Ectodermal cell (in vitro differentiated cells): ENCODE measurements at regions not wholly inside any gene's neighbourhood (a gene's known extent, or its start where the extent isn't known, plus 50 kb on each side); places are given as distances from the start of the nearest gene placed in this dataset.

Experiments
- H3K27ac ChIP-seq: 2 replicates; pipeline ENCODE4 v1.7.0; 2013; ENCODE audit warnings: mild to moderate bottlenecking, low read depth, low read length; ENCODE audit not compliant: insufficient read depth, poor library complexity, severe bottlenecking
- H3K27me3 ChIP-seq: 2 replicates; pipeline ENCODE4 v1.7.0; 2013; ENCODE audit warnings: mild to moderate bottlenecking, low read length; ENCODE audit not compliant: insufficient read depth, control insufficient read depth, poor library complexity, severe bottlenecking
- H3K36me3 ChIP-seq: one replicate; pipeline ENCODE4 v1.7.0; 2013; ENCODE audit warnings: low read length; ENCODE audit not compliant: control insufficient read depth, insufficient read depth
- H3K4me1 ChIP-seq: one replicate; pipeline ENCODE4 v1.7.0; 2013; ENCODE audit warnings: low read length; ENCODE audit not compliant: control insufficient read depth, insufficient read depth
- H3K4me3 ChIP-seq: 2 replicates; pipeline ENCODE4 v1.7.0; 2013; ENCODE audit warnings: low read depth, low read length, control low read depth; ENCODE audit not compliant: insufficient read depth
- H3K9me3 ChIP-seq: 2 replicates; pipeline ENCODE4 v1.7.0; 2013; ENCODE audit warnings: mild to moderate bottlenecking, low read length, moderate library complexity; ENCODE audit not compliant: control insufficient read depth
- WGBS, 2 experiments: methylation state at CpG; one replicate each; pipeline ENCODE4 v1.1.7; 2013; ENCODE audit warnings: missing lambda C conversion rate in 2 of 2; 5-methylcytosine and 5-hydroxymethylcytosine counted together

GRCh38 chr22:34437140-34437539, 516.9 kb upstream of the LARGE1 start:
- WGBS, 2 experiments: 90 to 100% methylated on average over 1 of the region's 1 CpG

GRCh38 chr22:34454598-34454997, 534.3 kb upstream of the LARGE1 start:
- WGBS, 2 experiments: 92 to 94% methylated on average over 2 of the region's 2 CpGs
- Histone ChIP-seq H3K27me3 (no peaks in the 10 kb centered on the region), H3K4me3 (no peak overlapping the region), H3K4me1 (peaks cover 5% of the 10 kb centered on the region), H3K27ac (no peak overlapping the region), H3K9me3 (no peaks in the 10 kb centered on the region), H3K36me3 (no peaks in the 10 kb centered on the region)

More at GRCh38 chr22:34437140-34437539, 516.9 kb upstream of the LARGE1 start:
- Histone ChIP-seq H3K9me3 (no peaks in the 10 kb centered on the region), H3K4me3 (no peak overlapping the region), H3K27me3 (no peaks in the 10 kb centered on the region), H3K4me1 (no peaks in the 10 kb centered on the region), H3K36me3 (no peaks in the 10 kb centered on the region), H3K27ac (no peak overlapping the region)

- H3K4me1 ChIP-seq: peaks cover 5% of the 10 kb centered on the region
- H3K4me3 ChIP-seq: no peak overlapping the region
- H3K36me3 ChIP-seq: no peaks in the 10 kb centered on the region
- no peaks in the 10 kb centered on the region for H3K9me3 ChIP-seq
- no peak overlapping the region for H3K27ac ChIP-seq
- no peaks in the 10 kb centered on the region for H3K27me3 ChIP-seq
- WGBS, 2 experiments: 90 to 91% methylated on average over 4 of the region's 4 CpGs
Observed at GRCh38 chr22:34462795-34463194, 542.5 kb upstream of the LARGE1 start.

DNA sequence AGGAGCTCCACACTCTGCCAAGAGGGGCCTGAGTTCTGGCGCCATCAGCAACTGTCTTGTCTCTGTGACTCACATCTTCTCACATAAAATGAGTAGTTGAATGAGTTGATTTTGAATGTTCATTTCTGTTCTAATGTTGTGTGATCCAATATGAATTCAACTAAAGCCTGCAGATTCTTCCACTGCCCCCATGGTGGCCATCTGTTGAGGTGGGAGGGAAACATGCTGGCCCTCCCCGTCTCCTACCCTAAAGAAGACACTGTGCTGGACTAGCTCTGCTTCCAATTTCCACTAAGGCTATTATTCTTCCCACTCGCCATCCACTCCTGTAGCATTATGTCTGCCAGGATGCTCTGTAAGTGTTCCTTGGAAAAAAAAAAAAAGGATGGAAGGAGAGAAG, 555.6 kb upstream of the LARGE1 start:
- H3K36me3 ChIP-seq: no peaks in the 10 kb centered on the region
- no peaks in the 10 kb centered on the region for H3K4me1 ChIP-seq
- no peaks in the 10 kb centered on the region for H3K27me3 ChIP-seq
- H3K27ac ChIP-seq: no peak overlapping the region
- no peak overlapping the region for H3K4me3 ChIP-seq
- WGBS, 2 experiments: 91 to 100% methylated on average over 2 to 3 of the region's 3 CpGs
- H3K9me3 ChIP-seq: no peaks in the 10 kb centered on the region

GRCh38 chr22:34476762-34477161, 556.5 kb upstream of the LARGE1 start:
- no peaks in the 10 kb centered on the region for H3K36me3 ChIP-seq
- no peak overlapping the region for H3K4me3 ChIP-seq
- no peaks in the 10 kb centered on the region for H3K4me1 ChIP-seq
- 92 to 97% methylated on average over 2 of the region's 2 CpGs for WGBS, 2 experiments
- no peaks in the 10 kb centered on the region for H3K9me3 ChIP-seq
- no peak overlapping the region for H3K27ac ChIP-seq
- no peaks in the 10 kb centered on the region for H3K27me3 ChIP-seq

DNA sequence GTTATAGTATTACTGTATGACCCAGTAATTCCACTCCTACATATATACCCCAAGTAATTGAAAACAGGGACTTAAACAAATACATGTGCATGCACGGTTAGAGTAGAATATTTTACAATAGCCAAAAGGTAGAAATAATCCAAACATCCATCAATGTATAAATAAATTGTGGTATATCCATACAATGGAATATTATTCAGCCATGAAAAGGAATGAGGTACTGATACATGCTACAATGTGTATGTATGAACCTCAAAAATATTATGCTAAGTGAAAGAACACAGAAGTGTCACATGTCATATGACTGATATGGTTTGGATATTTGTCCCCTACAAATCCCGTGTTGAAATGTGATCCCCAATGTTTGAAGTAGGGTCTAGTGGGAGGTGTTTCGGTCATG, 560.8 kb upstream of the LARGE1 start:
- no peaks in the 10 kb centered on the region for H3K9me3 ChIP-seq
- no peaks in the 10 kb centered on the region for H3K27me3 ChIP-seq
- WGBS, 2 experiments: 93 to 95% methylated on average over 2 of the region's 3 CpGs
- no peaks in the 10 kb centered on the region for H3K4me1 ChIP-seq
- no peaks in the 10 kb centered on the region for H3K36me3 ChIP-seq
- no peak overlapping the region for H3K4me3 ChIP-seq
- no peak overlapping the region for H3K27ac ChIP-seq

GRCh38 chr22:34486381-34486780, 566.1 kb upstream of the LARGE1 start:
- 93 to 100% methylated on average over 1 of the region's 1 CpG for WGBS, 2 experiments
- Histone ChIP-seq H3K4me1 (no peaks in the 10 kb centered on the region), H3K27ac (no peak overlapping the region), H3K9me3 (no peaks in the 10 kb centered on the region), H3K4me3 (no peak overlapping the region), H3K27me3 (no peaks in the 10 kb centered on the region), H3K36me3 (no peaks in the 10 kb centered on the region)

DNA sequence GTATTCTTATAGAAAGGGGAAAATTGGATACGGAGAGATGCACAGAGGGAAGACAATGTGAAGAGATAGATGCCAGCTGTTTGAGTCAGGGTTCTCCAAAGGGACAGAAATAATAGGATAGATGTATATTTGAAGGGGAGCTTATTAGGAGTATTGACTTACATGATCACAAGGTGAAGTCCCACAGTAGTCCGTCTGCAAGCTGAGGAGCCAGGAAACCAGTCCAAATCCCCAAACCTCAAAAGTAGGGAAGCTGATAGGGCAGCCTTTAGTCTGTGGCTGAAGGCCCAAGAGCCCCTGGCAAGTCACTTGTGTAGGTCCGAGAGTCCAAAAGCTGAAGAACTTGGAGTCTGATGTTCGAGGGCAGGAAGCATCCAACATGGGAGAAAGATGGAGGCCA, 569.6 kb upstream of the LARGE1 start:
- no peaks in the 10 kb centered on the region for H3K4me1 ChIP-seq
- no peak overlapping the region for H3K27ac ChIP-seq
- H3K36me3 ChIP-seq: no peaks in the 10 kb centered on the region
- H3K4me3 ChIP-seq: no peak overlapping the region
- 93 to 95% methylated on average over 4 of the region's 4 CpGs for WGBS, 2 experiments
- no peaks in the 10 kb centered on the region for H3K9me3 ChIP-seq
- no peaks in the 10 kb centered on the region for H3K27me3 ChIP-seq

DNA sequence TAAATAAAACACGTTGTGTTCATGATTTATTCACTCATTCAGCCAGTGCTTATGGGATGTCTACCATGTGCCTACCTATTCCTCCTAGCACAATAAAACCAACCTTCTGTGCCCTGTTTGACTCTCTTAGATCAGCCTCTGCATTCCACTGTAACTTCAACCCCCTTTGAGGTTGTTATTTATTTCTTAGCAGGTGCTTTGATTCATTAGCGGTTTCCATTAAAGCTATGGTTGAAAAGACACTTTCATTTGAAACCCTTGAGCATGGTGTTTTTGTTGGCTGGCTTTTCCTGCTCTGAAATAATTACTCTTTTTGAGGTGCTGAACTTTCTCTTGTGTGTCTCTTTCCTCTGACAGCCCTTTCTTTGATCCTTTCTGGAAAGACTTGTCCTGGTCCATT, 570.6 kb upstream of the LARGE1 start:
- Histone ChIP-seq H3K36me3 (no peaks in the 10 kb centered on the region), H3K27ac (no peak overlapping the region), H3K9me3 (no peaks in the 10 kb centered on the region), H3K4me1 (no peaks in the 10 kb centered on the region), H3K4me3 (no peak overlapping the region), H3K27me3 (no peaks in the 10 kb centered on the region)
- 94 to 95% methylated on average over 2 of the region's 2 CpGs for WGBS, 2 experiments

- 98 to 100% methylated on average over 3 of the region's 3 CpGs for WGBS, 2 experiments
- no peaks in the 10 kb centered on the region for H3K9me3 ChIP-seq
- no peaks in the 10 kb centered on the region for H3K4me1 ChIP-seq
- H3K36me3 ChIP-seq: no peaks in the 10 kb centered on the region
- H3K4me3 ChIP-seq: no peak overlapping the region
- H3K27me3 ChIP-seq: no peaks in the 10 kb centered on the region
- H3K27ac ChIP-seq: no peak overlapping the region
Observed at GRCh38 chr22:34493486-34493885, 572.5 kb upstream of the ISX start.

- Histone ChIP-seq H3K27ac (no peak overlapping the region), H3K4me1 (no peaks in the 10 kb centered on the region), H3K27me3 (no peaks in the 10 kb centered on the region), H3K36me3 (no peaks in the 10 kb centered on the region), H3K4me3 (no peak overlapping the region), H3K9me3 (no peaks in the 10 kb centered on the region)
- WGBS, 2 experiments: 92 to 96% methylated on average over 1 of the region's 1 CpG
Observed at GRCh38 chr22:34501366-34501965, 564.5 kb upstream of the ISX start.
